SU-DHL-6 (cell line): ENCODE measurements at regions not wholly inside any gene's neighbourhood (a gene's known extent, or its start where the extent isn't known, plus 50 kb on each side); places are given as distances from the start of the nearest gene placed in this dataset.

ENCODE experiments used
- H2AFZ ChIP-seq: fragments of 200-600 bp; sonication (generic); 2 replicates; pipeline ENCODE4 v1.6.1; 2014; ENCODE audit warnings: low read depth, mild to moderate bottlenecking, moderate library complexity, mixed read lengths, antibody characterized with exemption, low read length; ENCODE audit not compliant: severe bottlenecking
- H3F3A ChIP-seq: fragments of 200-600 bp; shearing (Covaris generic); 2 replicates; pipeline ENCODE4 v1.6.0; 2016; ENCODE audit warnings: antibody characterized with exemption, mild to moderate bottlenecking; ENCODE audit not compliant: insufficient read depth
- H3K27ac ChIP-seq: fragments of 200-600 bp; sonication (generic); 2 replicates; pipeline ENCODE4 v1.5.1; 2016; ENCODE audit warnings: low read depth, mild to moderate bottlenecking, low read length, moderate library complexity, mixed read lengths
- H3K27me3 ChIP-seq: fragments of 200-600 bp; sonication (generic), shearing (Covaris generic); 2 replicates; pipeline ENCODE4 v1.6.0; 2014; ENCODE audit warnings: mild to moderate bottlenecking, low read length
- H3K36me3 ChIP-seq: fragments of 200-600 bp; sonication (generic); 2 replicates; pipeline ENCODE4 v1.6.1; 2014; ENCODE audit warnings: mild to moderate bottlenecking, low read length, mixed read lengths
- H3K4me2 ChIP-seq: fragments of 300-600, 200-600 bp; shearing (Covaris generic), sonication (generic); 2 replicates; pipeline ENCODE4 v1.6.0; 2014; ENCODE audit warnings: low read length, low read depth, mild to moderate bottlenecking; ENCODE audit not compliant: poor library complexity, severe bottlenecking
- H3K4me3 ChIP-seq: fragments of 200-600 bp; sonication (generic); 2 replicates; pipeline ENCODE4 v1.5.1; 2014; ENCODE audit warnings: antibody characterized with exemption, low read length, mild to moderate bottlenecking, mixed read lengths; ENCODE audit not compliant: insufficient read depth, poor library complexity, severe bottlenecking
- H3K79me2 ChIP-seq: fragments of 200-600 bp; sonication (generic); 2 replicates; pipeline ENCODE4 v1.6.1; 2014; ENCODE audit warnings: mild to moderate bottlenecking, low read length, moderate library complexity; ENCODE audit not compliant: insufficient read depth
- H3K9ac ChIP-seq: fragments of 200-600 bp; sonication (generic); 2 replicates; pipeline ENCODE4 v1.7.0; 2014; ENCODE audit warnings: mild to moderate bottlenecking, low read length
- H3K9me2 ChIP-seq: fragments of 200-600 bp; sonication (generic); replicated peaks from 2 replicates; pipeline ENCODE4 v1.6.1; 2014; ENCODE audit warnings: low read length; ENCODE audit not compliant: insufficient read depth
- H3K9me3 ChIP-seq: fragments of 200-600 bp; sonication (generic); 2 replicates; pipeline ENCODE4 v1.6.1; 2014; ENCODE audit warnings: low read length, mixed read lengths; ENCODE audit not compliant: insufficient read depth
- H4K20me1 ChIP-seq: fragments of 200-600 bp; sonication (generic); 2 replicates; pipeline ENCODE4 v1.6.1; 2014; ENCODE audit warnings: low read depth, mild to moderate bottlenecking, antibody characterized with exemption, low read length, moderate library complexity, mixed read lengths
- CTCF ChIP-seq: fragments of 200-600 bp; sonication (generic); IDR thresholded peaks from one replicate; pipeline ENCODE4 v1.5.1; 2017; ENCODE audit warnings: antibody characterized with exemption, mild to moderate bottlenecking, low read length, moderate library complexity; ENCODE audit not compliant: insufficient read depth, poor library complexity, severe bottlenecking
- EZH2phosphoT487 ChIP-seq: fragments of 200-600 bp; sonication (generic), shearing (Covaris generic); conservative IDR thresholded peaks from 2 replicates; pipeline ENCODE4 v1.6.1; 2018; ENCODE audit warnings: mild to moderate bottlenecking, antibody characterized with exemption, low read length, moderate library complexity, mixed read lengths

- Histone ChIP-seq H3K4me3 (no peak overlapping the region), H3K4me2 (no peak overlapping the region), H3K27ac (no peak overlapping the region), H4K20me1 (no peaks in the 10 kb centered on the region), H3K9me3 (no peaks in the 10 kb centered on the region), H3K27me3 (no peaks in the 10 kb centered on the region), H2AFZ (no peak overlapping the region), H3K79me2 (no peaks in the 10 kb centered on the region), H3K9me2 (no peaks in the 10 kb centered on the region; the same call in 1 of the 2 replicates), H3K36me3 (no peaks in the 10 kb centered on the region), H3K9ac (no peak overlapping the region), H3F3A (no peaks in the 10 kb centered on the region)
- TF ChIP-seq CTCF (no peak), EZH2phosphoT487 (no peak)
These were observed 140.7 kb upstream of the ZFP64 start for GRCh38 chr20:52332230-52332629.

- Histone ChIP-seq H3F3A (no peaks in the 10 kb centered on the region), H3K4me2 (no peak overlapping the region), H3K36me3 (no peaks in the 10 kb centered on the region), H3K27ac (no peak overlapping the region), H3K27me3 (no peaks in the 10 kb centered on the region), H4K20me1 (no peaks in the 10 kb centered on the region), H3K9me3 (no peaks in the 10 kb centered on the region), H3K9me2 (no peaks in the 10 kb centered on the region; the same call in 1 of the 2 replicates), H2AFZ (no peak overlapping the region), H3K4me3 (no peak overlapping the region), H3K9ac (no peak overlapping the region), H3K79me2 (no peaks in the 10 kb centered on the region)
- no peak for TF ChIP-seq CTCF
- TF ChIP-seq EZH2phosphoT487, result no peak
These were observed 140.1 kb upstream of the ZFP64 start for GRCh38 chr20:52331655-52332054.

- Histone ChIP-seq H3K9me2 (no peaks in the 10 kb centered on the region), H3K27ac (no peak overlapping the region), H3F3A (no peaks in the 10 kb centered on the region), H3K9ac (no peak overlapping the region), H2AFZ (no peak overlapping the region), H3K4me3 (no peak overlapping the region), H4K20me1 (no peaks in the 10 kb centered on the region), H3K4me2 (no peak overlapping the region), H3K9me3 (no peaks in the 10 kb centered on the region), H3K36me3 (no peaks in the 10 kb centered on the region), H3K79me2 (no peaks in the 10 kb centered on the region), H3K27me3 (no peaks in the 10 kb centered on the region)
- TF ChIP-seq EZH2phosphoT487 (no peak), CTCF (no peak)
These were observed 129.8 kb upstream of the ZFP64 start for GRCh38 chr20:52321396-52321795.
